ENCODE measurements at regions not wholly inside any gene's neighbourhood (a gene's known extent, or its start where the extent isn't known, plus 50 kb on each side); places are given as distances from the start of the nearest gene placed in this dataset.

- TF ChIP-seq YY1 (IDR thresholded peaks at IDR 0.05; ENCODE audit: low read depth) (no peak), CREB1 (IDR thresholded peaks at IDR 0.05; ENCODE audit: low read depth) (no peak), FOXM1 (IDR thresholded peaks at IDR 0.05; ENCODE audit: borderline replicate concordance, low read depth) (no peak), EP300 (IDR thresholded peaks at IDR 0.05; ENCODE audit: borderline replicate concordance) (no peak), USF1 (IDR thresholded peaks at IDR 0.05) (no peak)
Observed at GRCh38 chr15:62415498-62415897, 250.4 kb upstream of the C2CD4B start.
